IPS-18a (cell line): ENCODE measurements at regions not wholly inside any gene's neighbourhood (a gene's known extent, or its start where the extent isn't known, plus 50 kb on each side); places are given as distances from the start of the nearest gene placed in this dataset.
"Not testable (repeated sequence)": the region's sequence is repeated elsewhere in the genome, so short reads cannot be mapped to it uniquely, and the experiment has no call there.

ENCODE experiments used
- H3K27ac ChIP-seq: one replicate; pipeline ENCODE4 v1.5.1; 2013; ENCODE audit warnings: low read length
- H3K27me3 ChIP-seq: one replicate; pipeline ENCODE4 v1.6.1; 2013; ENCODE audit warnings: mild to moderate bottlenecking, low read length; ENCODE audit not compliant: control insufficient read depth, insufficient read depth
- H3K36me3 ChIP-seq: one replicate; pipeline ENCODE4 v1.6.1; 2013; ENCODE audit warnings: low read depth, low read length; ENCODE audit not compliant: control insufficient read depth
- H3K4me1 ChIP-seq: one replicate; pipeline ENCODE4 v1.6.1; 2013; ENCODE audit warnings: low read depth, low read length; ENCODE audit not compliant: control insufficient read depth
- H3K4me3 ChIP-seq: one replicate; pipeline ENCODE4 v1.5.1; 2013; ENCODE audit warnings: low read length
- H3K9ac ChIP-seq: one replicate; pipeline ENCODE4 v1.6.1; 2013; ENCODE audit warnings: mild to moderate bottlenecking, low read length, moderate library complexity
- H3K9me3 ChIP-seq: one replicate; pipeline ENCODE4 v1.6.1; 2013; ENCODE audit warnings: low read depth, low read length; ENCODE audit not compliant: control insufficient read depth

GRCh38 chr2:111402450-111402849 is 281.7 kb downstream of the BCL2L11 start:
- not testable (repeated sequence) for H3K9me3 ChIP-seq, H3K27ac ChIP-seq, H3K9ac ChIP-seq, H3K4me3 ChIP-seq, H3K36me3 ChIP-seq, H3K4me1 ChIP-seq, H3K27me3 ChIP-seq

DNA sequence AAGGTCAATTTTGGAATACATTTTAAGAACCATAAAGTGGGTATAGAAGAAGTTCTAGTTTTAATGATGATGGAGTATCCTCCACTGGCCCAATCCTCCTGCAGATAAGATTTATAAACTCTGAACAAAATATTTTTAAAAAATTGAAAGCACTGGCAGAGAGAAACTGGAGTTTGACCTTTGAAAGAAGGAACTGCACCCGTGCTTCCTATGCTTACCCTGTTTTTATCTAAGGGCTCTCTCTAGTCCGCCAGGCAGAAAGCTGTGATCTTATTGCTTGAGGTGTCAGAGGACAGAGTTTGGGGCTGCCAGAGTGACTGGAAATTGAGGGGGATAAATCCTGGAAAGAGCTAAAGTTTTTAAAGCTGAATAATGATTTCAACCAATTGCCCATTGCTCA is 282.6 kb downstream of the BCL2L11 start:
- H3K9me3 ChIP-seq, H3K27ac ChIP-seq, H3K27me3 ChIP-seq, H3K9ac ChIP-seq, H3K4me3 ChIP-seq, H3K4me1 ChIP-seq, H3K36me3 ChIP-seq: not testable (repeated sequence)

GRCh38 chr2:111406616-111407015 is 285.9 kb downstream of the BCL2L11 start:
- H3K27me3 ChIP-seq, H3K4me3 ChIP-seq, H3K27ac ChIP-seq, H3K9me3 ChIP-seq, H3K36me3 ChIP-seq, H3K9ac ChIP-seq, H3K4me1 ChIP-seq: not testable (repeated sequence)

GRCh38 chr2:111407632-111408194 is 287.0 kb downstream of the BCL2L11 start:
- H3K4me1 ChIP-seq, H3K27me3 ChIP-seq, H3K36me3 ChIP-seq, H3K4me3 ChIP-seq, H3K9ac ChIP-seq, H3K9me3 ChIP-seq, H3K27ac ChIP-seq: not testable (repeated sequence)

GRCh38 chr2:111410868-111411406 is 290.2 kb downstream of the BCL2L11 start:
- H3K9ac ChIP-seq, H3K36me3 ChIP-seq, H3K27me3 ChIP-seq, H3K4me3 ChIP-seq, H3K27ac ChIP-seq, H3K4me1 ChIP-seq, H3K9me3 ChIP-seq: not testable (repeated sequence)

DNA sequence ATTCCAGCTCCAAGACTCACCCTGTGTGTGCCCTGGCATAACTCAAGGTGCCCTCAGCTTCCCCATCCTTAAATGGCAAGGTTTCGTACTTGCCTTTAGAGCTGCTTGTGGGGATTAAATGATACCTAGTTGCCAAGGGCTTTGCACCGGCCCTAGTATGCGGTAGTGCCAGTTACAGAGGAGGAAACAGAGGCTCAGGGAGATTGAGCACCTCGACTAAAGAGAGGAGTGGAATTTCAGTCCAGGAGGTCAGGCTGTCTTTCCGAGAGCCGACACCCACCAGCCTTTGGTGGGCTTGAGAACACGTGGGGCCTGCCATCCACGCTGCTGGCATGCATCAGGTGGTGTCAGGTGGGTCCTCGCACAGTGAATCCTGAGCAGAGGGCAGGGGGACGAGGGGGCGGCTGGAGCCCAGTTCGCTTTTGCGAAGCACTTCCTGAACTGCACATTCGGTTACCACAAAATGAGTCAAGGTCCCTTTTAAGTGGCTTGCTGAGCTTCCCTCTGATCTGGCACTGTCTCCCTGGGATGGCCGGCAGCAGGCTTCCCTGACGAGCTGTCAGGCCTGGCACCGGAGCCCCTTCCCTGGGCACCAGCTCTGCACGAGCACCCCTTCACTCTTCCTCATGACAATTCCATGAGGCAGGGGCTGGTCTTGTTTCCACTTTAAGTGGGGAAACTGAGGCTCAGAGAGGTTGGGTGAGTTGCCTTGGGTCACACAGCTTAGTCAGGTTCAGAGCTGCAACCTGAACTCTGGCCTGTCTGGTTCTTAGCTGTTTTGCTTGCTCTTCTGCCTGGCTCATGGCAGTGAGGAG is 291.4 kb downstream of the BCL2L11 start:
- not testable (repeated sequence) for H3K4me3 ChIP-seq, H3K4me1 ChIP-seq, H3K9ac ChIP-seq, H3K36me3 ChIP-seq, H3K27me3 ChIP-seq, H3K9me3 ChIP-seq, H3K27ac ChIP-seq

DNA sequence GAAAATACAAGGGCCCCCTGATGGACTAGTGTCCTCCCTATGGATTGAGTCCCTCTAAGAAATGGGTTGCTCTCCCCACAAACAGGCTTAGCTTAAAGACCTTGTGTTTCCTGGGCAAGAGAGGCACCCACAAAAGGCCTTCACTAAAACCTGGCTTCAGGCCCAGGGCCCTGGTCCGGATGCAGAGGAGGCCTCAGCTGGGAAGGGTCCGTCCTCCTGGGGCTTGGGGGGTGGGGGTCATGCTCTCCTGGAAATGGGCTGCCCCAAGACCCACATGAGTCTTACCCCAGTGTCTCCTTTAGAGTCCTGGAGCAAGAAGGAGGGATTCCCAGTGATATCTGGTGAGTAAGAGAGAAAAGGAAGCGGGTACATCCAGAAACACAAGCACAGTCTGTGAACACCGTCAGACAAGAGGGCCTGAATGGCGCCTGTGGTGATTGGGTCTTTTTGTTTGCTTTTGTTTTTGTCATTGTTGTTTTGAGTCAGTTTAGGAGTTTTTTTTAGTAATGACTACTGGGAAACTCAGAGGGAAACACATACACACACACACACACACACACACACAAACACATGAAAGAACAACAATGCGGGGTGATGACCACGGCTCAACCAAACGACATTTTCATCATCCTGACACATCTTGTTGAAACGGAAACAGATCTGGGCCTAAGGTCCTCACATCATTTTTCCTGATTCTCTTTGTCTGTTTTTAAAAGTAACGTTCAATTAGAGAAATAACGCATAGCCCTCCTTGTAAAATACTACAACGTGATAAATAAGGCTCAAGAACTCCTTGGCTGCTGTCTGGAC is 292.3 kb downstream of the BCL2L11 start:
- H3K27ac ChIP-seq, H3K4me3 ChIP-seq, H3K36me3 ChIP-seq, H3K9ac ChIP-seq, H3K4me1 ChIP-seq, H3K9me3 ChIP-seq, H3K27me3 ChIP-seq: not testable (repeated sequence)

DNA sequence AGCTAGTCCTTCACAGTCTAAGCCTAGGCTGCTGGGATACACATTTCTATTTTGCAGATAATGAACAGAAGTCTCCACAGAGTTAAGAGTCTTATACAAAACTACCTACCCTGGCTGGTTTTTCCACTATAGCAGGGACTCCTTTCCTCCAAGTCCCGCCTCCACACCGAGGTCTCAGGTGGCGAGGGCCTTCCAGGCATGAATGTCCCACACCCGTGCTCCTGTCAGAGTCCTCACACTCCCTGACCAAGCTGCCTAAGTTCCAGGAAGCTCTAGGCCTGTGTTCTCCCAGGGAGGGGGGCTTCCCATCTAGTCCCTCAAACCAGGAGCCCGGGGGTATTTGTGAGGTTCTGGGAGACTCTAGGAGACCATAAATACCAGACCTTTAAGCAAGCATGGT is 293.2 kb downstream of the BCL2L11 start:
- not testable (repeated sequence) for H3K36me3 ChIP-seq, H3K4me1 ChIP-seq, H3K27ac ChIP-seq, H3K4me3 ChIP-seq, H3K27me3 ChIP-seq, H3K9me3 ChIP-seq, H3K9ac ChIP-seq

- not testable (repeated sequence) for H3K27ac ChIP-seq, H3K4me1 ChIP-seq, H3K9me3 ChIP-seq, H3K4me3 ChIP-seq, H3K36me3 ChIP-seq, H3K27me3 ChIP-seq, H3K9ac ChIP-seq
These were observed 295.3 kb downstream of the BCL2L11 start for GRCh38 chr2:111415765-111416743.

DNA sequence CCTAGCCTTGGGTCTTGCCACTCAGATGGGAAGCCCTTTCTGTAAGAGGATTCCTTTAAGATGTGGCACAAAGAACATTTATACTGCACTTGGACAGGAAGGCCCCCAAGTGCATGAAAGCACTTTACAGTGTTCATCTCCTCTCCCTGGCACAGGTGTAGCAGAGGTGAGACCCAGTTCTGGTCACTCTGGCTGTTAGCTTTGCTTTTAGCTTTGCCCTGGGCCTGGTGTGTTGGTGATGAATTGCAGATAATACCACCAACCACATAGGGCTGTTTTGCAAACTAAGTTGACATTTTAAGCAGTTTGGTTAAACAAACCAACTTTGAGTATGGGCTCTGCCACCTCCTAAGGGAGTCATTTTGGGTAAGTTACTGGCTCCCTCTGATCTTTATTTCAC is 296.3 kb downstream of the BCL2L11 start:
- H3K4me1 ChIP-seq, H3K27me3 ChIP-seq, H3K9me3 ChIP-seq, H3K36me3 ChIP-seq, H3K4me3 ChIP-seq, H3K9ac ChIP-seq, H3K27ac ChIP-seq: not testable (repeated sequence)
